CD4-positive, CD25-positive, alpha-beta regulatory T cell (primary cell): ENCODE measurements at regions not wholly inside any gene's neighbourhood (a gene's known extent, or its start where the extent isn't known, plus 50 kb on each side); places are given as distances from the start of the nearest gene placed in this dataset.
A peak's percentile ranks its signal among the peaks of the same experiment; 100 is the strongest.

Experiments used
- ATAC-seq, 2 donors: fragments of 150-1000 bp; cut with Tn5 transposase; one replicate each; pipeline ENCODE4 v1.10.0; 2021; ENCODE audit warnings: low read depth in 2 of 2, moderate number of reproducible peaks in 2 of 2, moderate library complexity in 1 of 2
- DNase-seq, 3 donors: peaks; one replicate each; pipeline versions ENCODE4 v3.0.0 to v3.0.0-alpha.2; 2012 to 2022; ENCODE audit warnings: mixed read lengths in 1 of 3
- H3K27ac ChIP-seq: one replicate; pipeline ENCODE4 v1.7.0; 2013; ENCODE audit warnings: mild to moderate bottlenecking, low read length; ENCODE audit not compliant: insufficient read depth, poor library complexity, severe bottlenecking
- H3K27me3 ChIP-seq: one replicate; pipeline ENCODE4 v1.7.0; 2013; ENCODE audit warnings: low read length; ENCODE audit not compliant: control insufficient read depth, insufficient read depth
- H3K36me3 ChIP-seq: one replicate; pipeline ENCODE4 v1.7.0; 2013; ENCODE audit warnings: mild to moderate bottlenecking, low read length, moderate library complexity; ENCODE audit not compliant: control insufficient read depth, insufficient read depth
- H3K4me1 ChIP-seq: 2 replicates; pipeline ENCODE4 v1.7.0; 2013; ENCODE audit warnings: mild to moderate bottlenecking, low read length; ENCODE audit not compliant: insufficient read depth, control insufficient read depth, poor library complexity, severe bottlenecking
- H3K4me3 ChIP-seq: one replicate; pipeline ENCODE4 v1.7.0; 2013; ENCODE audit warnings: low read depth, mild to moderate bottlenecking, low read length, moderate library complexity
- H3K9me3 ChIP-seq, 2 experiments: 1 replicate in 1 of 2; 2 replicates in 1 of 2; pipeline ENCODE4 v1.7.0; 2013; ENCODE audit warnings: low read length in 2 of 2, mild to moderate bottlenecking in 1 of 2, moderate library complexity in 1 of 2; ENCODE audit not compliant: control insufficient read depth in 2 of 2
- H3K27ac Mint-ChIP-seq, 3 donors: one replicate each; pipeline ENCODE4 v1.8.0; 2020 to 2022; ENCODE audit warnings: mild to moderate bottlenecking in 3 of 3, mixed read lengths in 3 of 3, moderate library complexity in 2 of 3
- H3K27me3 Mint-ChIP-seq: one replicate; pipeline ENCODE4 v1.8.0; 2022; ENCODE audit warnings: mild to moderate bottlenecking, mixed read lengths
- H3K36me3 Mint-ChIP-seq: one replicate; pipeline ENCODE4 v1.8.0; 2020; ENCODE audit warnings: mixed read lengths
- H3K4me1 Mint-ChIP-seq, 4 donors: one replicate each; pipeline ENCODE4 v1.8.0; 2020 to 2022; ENCODE audit warnings: mixed read lengths in 4 of 4, mild to moderate bottlenecking in 1 of 4
- H3K4me3 Mint-ChIP-seq, 4 donors: one replicate each; pipeline ENCODE4 v1.8.0; 2020 to 2022; ENCODE audit warnings: mild to moderate bottlenecking in 4 of 4, mixed read lengths in 4 of 4, moderate library complexity in 3 of 4
- H3K9me3 Mint-ChIP-seq, 7 donors: one replicate each; pipeline ENCODE4 v1.8.0; 2020 to 2022; ENCODE audit warnings: mixed read lengths in 7 of 7, mild to moderate bottlenecking in 3 of 7, moderate library complexity in 2 of 7

DNA sequence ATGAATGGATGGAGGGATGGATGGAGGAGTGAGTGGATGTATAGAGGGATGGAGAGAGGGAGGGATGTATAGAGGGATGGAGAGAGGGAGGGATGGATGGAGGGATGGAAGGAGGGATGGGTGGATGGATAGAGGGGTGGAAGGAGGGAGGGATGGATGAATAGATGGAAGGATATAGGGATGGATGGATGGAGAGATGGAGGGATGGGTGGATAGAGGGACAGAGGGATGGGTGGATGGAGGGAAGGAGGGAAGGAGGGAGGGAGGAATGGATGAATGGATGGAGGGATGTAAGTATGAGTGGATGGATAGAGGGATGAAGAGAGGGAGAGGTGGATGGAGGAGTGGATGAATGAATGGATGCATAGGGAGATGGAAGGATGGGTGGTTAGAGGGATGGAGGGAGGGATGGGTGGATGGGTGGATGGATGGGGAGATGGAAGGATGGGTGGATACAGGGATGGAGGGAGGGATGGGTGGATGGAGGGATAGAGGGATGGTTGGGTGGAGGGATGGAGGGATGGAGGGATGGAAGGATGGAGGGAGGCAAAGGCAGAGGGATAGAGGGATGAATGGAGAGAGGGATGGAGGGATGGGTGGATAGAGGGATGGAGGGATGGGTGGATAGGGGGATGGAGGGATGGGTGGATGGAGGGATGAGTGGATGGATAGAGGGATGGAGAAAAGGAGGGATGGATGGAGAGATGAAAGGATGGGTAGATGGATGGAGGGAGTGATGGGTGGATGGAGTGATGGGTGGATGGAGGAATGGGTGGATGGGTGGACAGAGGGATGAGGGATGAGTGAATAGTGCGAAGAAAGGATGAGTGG lies 313.8 kb downstream of the UACA start:
- Histone ChIP-seq H3K4me1 (peaks cover 28% of the 10 kb centered on the region), H3K27ac (no peak overlapping the region), H3K4me3 (no peak overlapping the region), H3K9me3 (no peaks in the 10 kb centered on the region), H3K27me3 (peaks cover 2% of the 10 kb centered on the region), H3K36me3 (no peaks in the 10 kb centered on the region)
- peaks cover 20% of the 10 kb centered on the region for H3K27me3 Mint-ChIP-seq
- peak overlapping the region in 1 of 3 donors; percentile 63 for H3K27ac Mint-ChIP-seq
- no peak overlapping the region for H3K4me3 Mint-ChIP-seq
- peaks cover 0 to 1% (median 0%) of the 10 kb centered on the region in 7 donors for H3K9me3 Mint-ChIP-seq
- H3K4me1 Mint-ChIP-seq, result peaks cover 0 to 50% (median 24%) of the 10 kb centered on the region in 4 donors
- ATAC-seq (no peak), DNase-seq (no peak)
- no peaks in the 10 kb centered on the region for H3K36me3 Mint-ChIP-seq

DNA sequence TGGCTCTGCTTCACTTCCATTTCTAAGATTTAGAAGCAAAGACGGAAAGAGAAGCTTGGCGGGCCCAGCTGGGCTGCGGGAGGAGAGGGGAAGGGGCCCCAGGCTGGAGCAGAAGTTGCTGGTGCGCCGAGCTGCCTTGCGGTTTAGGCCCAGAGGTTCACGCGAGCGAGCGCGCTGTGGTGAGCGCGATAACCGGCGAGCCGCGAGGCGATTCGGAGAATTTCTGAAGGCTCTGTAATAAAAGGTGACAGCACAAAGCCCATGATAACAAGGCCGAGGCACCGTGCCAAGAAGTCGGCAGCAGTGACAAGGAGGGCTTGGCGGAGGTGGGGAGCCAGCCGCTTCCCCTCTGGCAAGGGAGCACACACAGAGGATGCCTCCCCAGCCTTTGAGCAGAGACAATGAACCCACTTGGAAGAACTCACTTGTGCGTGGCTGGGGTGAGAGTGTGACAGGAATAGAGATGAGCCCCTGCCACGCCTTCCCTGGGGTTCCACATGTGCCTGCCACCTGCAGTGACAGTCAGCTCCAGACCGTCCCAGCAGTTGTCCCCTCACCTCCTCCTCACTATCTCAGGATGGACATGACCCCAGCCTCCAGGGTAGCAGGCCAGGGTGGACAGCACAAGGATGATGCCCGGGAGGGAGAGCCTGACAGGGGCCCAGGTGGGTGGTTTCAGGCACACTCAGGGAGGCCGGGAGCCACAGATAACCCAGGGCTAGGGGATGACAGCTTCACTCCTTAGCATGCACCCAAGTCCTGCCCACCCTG lies 315.2 kb downstream of the UACA start:
- Mint-ChIP-seq H3K4me1 (peaks cover 0 to 48% (median 21%) of the 10 kb centered on the region in 4 donors), H3K27me3 (peaks cover 25% of the 10 kb centered on the region), H3K36me3 (no peaks in the 10 kb centered on the region), H3K9me3 (peaks cover 0 to 1% (median 0%) of the 10 kb centered on the region in 7 donors), H3K27ac (peak overlapping the region; percentile 41 to 82 (median 69)), H3K4me3 (peak overlapping the region in 2 of 4 donors; percentile 59 to 69)
- ATAC-seq (peak; percentile 44 to 54), DNase-seq (peak in 2 of 3 donors; percentile 21 to 86)
- H3K27ac ChIP-seq, result no peak overlapping the region
- H3K4me1 ChIP-seq, result peaks cover 28% of the 10 kb centered on the region
- no peaks in the 10 kb centered on the region for H3K9me3 ChIP-seq
- no peak overlapping the region for H3K4me3 ChIP-seq
- peaks cover 2% of the 10 kb centered on the region for H3K27me3 ChIP-seq
- H3K36me3 ChIP-seq, result no peaks in the 10 kb centered on the region

DNA sequence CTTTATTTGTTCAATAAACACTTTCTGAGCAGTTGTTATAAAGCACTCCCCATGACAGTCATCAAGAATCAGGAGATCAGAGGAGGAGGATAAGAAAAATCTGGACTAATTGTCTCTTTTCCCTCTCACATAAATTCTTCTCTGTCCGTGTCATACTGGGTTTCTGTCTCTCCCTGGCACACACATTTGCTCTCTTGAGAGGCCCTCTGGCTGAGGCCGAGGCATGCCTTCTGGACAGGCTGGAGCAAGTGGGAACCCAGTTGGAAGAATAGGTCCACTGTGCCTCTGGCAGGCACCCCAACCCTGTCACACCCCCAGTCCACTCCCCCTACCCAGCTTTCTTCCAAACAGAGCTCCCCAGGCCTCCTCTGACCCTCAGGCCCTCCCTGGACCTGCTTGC lies 315.8 kb downstream of the UACA start:
- Mint-ChIP-seq H3K9me3 (peaks cover 0 to 1% (median 0%) of the 10 kb centered on the region in 7 donors), H3K4me1 (peaks cover 0 to 42% (median 19%) of the 10 kb centered on the region in 4 donors), H3K27ac (peak overlapping the region in 2 of 3 donors; percentile 41 to 69), H3K4me3 (peak overlapping the region in 3 of 4 donors; percentile 19 to 69 (median 48)), H3K27me3 (peaks cover 21% of the 10 kb centered on the region), H3K36me3 (no peaks in the 10 kb centered on the region)
- ATAC-seq (no peak), DNase-seq (peak in 1 of 3 donors; percentile 11)
- Histone ChIP-seq H3K4me1 (peaks cover 28% of the 10 kb centered on the region), H3K4me3 (no peak overlapping the region), H3K27me3 (peaks cover 2% of the 10 kb centered on the region), H3K36me3 (no peaks in the 10 kb centered on the region), H3K27ac (no peak overlapping the region), H3K9me3 (no peaks in the 10 kb centered on the region)

GRCh38 chr15:70447081-70447480 lies 316.3 kb downstream of the UACA start:
- H3K9me3 ChIP-seq, result no peaks in the 10 kb centered on the region
- H3K4me1 Mint-ChIP-seq, result peaks cover 0 to 38% (median 19%) of the 10 kb centered on the region in 4 donors
- peaks cover 0 to 1% (median 0%) of the 10 kb centered on the region in 7 donors for H3K9me3 Mint-ChIP-seq
- H3K36me3 Mint-ChIP-seq, result no peaks in the 10 kb centered on the region
- H3K36me3 ChIP-seq, result no peaks in the 10 kb centered on the region
- peak overlapping the region in 1 of 4 donors; percentile 48 for H3K4me3 Mint-ChIP-seq
- peaks cover 2% of the 10 kb centered on the region for H3K27me3 ChIP-seq
- peaks cover 25% of the 10 kb centered on the region for H3K27me3 Mint-ChIP-seq
- no peak overlapping the region for H3K4me3 ChIP-seq
- H3K4me1 ChIP-seq, result peaks cover 24% of the 10 kb centered on the region
- no peak for ATAC-seq
- H3K27ac Mint-ChIP-seq, result no peak overlapping the region
- H3K27ac ChIP-seq, result no peak overlapping the region
- no peak for DNase-seq

GRCh38 chr15:70443486-70444273 lies 319.7 kb downstream of the UACA start:
- Mint-ChIP-seq H3K36me3 (no peaks in the 10 kb centered on the region), H3K4me1 (peaks cover 0 to 19% (median 14%) of the 10 kb centered on the region in 4 donors), H3K27me3 (peaks cover 23% of the 10 kb centered on the region), H3K4me3 (no peak overlapping the region), H3K9me3 (peaks cover 0 to 1% (median 0%) of the 10 kb centered on the region in 7 donors), H3K27ac (no peak overlapping the region)
- DNase-seq (no peak), ATAC-seq (no peak)
- Histone ChIP-seq H3K9me3 (no peaks in the 10 kb centered on the region), H3K4me3 (no peak overlapping the region), H3K4me1 (peaks cover 10% of the 10 kb centered on the region), H3K36me3 (no peaks in the 10 kb centered on the region), H3K27me3 (peaks cover 2% of the 10 kb centered on the region), H3K27ac (no peak overlapping the region)

DNA sequence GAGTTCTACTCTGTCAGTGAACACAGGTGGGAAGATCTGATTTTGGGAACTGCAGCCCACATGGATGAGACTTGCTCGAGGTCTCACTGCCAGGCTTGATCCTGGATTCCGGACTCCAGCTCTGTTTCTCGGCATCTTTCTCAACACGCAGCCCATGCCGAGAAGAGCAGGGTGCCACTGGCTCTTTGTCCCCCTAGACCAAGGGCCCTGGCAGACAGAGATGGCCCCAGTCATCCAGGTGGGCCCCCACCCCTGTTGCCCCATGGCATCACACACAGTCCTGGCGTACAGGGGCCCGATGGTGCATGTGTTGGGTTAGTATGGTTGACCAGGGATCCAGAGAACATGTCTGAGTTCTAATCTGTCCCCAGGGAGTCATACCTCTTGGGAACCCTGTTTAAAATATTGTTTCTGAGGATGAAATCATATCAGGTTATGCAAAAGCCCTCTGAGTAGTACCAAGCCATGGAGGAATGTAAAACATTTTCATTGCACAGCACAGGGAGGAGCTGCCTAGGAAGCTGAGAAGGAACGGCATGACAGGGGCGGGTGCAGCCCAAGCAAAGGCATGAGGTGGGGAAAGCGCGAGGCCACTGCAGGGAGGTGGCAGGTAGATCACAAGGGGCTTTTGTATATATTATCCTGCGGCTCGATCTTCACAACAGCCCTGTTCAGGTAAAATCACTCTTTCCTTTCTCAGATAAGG lies 320.6 kb downstream of the UACA start:
- Histone ChIP-seq H3K27me3 (peaks cover 2% of the 10 kb centered on the region), H3K27ac (no peak overlapping the region), H3K4me1 (peaks cover 2% of the 10 kb centered on the region), H3K9me3 (no peaks in the 10 kb centered on the region), H3K4me3 (no peak overlapping the region), H3K36me3 (no peaks in the 10 kb centered on the region)
- ATAC-seq (no peak), DNase-seq (no peak)
- peaks cover 23% of the 10 kb centered on the region for H3K27me3 Mint-ChIP-seq
- peaks cover 0 to 1% (median 0%) of the 10 kb centered on the region in 7 donors for H3K9me3 Mint-ChIP-seq
- no peaks in the 10 kb centered on the region for H3K36me3 Mint-ChIP-seq
- H3K4me1 Mint-ChIP-seq, result peaks cover 0 to 13% (median 9%) of the 10 kb centered on the region in 4 donors
- H3K27ac Mint-ChIP-seq, result peak overlapping the region in 1 of 3 donors; percentile 91
- no peak overlapping the region for H3K4me3 Mint-ChIP-seq

DNA sequence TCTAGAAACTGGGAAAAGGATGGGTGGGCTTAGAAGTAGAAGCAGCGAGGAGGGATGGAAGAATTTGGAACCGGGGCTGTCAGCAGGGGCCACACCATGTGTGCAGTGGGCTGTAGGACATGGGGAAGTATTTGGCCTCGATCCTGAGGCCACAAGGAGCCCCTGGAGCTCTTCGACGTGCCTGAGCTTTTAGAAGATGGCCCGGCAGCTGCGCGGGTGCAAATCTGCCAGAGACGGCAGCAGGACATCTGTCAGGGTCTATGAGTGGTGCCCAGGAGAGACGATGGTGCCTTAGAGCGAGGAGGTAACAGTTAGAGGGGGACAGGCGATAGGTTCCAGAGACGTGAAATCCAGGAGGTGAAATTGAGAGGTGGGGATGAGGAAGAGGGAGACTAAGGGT lies 321.1 kb downstream of the UACA start:
- H3K4me3 ChIP-seq, result no peak overlapping the region
- Mint-ChIP-seq H3K4me3 (no peak overlapping the region), H3K27me3 (peaks cover 19% of the 10 kb centered on the region), H3K36me3 (no peaks in the 10 kb centered on the region), H3K27ac (peak overlapping the region in 1 of 3 donors; percentile 91), H3K4me1 (peaks cover 0 to 7% (median 5%) of the 10 kb centered on the region in 4 donors), H3K9me3 (peaks cover 0 to 1% (median 0%) of the 10 kb centered on the region in 7 donors)
- H3K27ac ChIP-seq, result no peak overlapping the region
- no peak for DNase-seq
- no peaks in the 10 kb centered on the region for H3K36me3 ChIP-seq
- H3K4me1 ChIP-seq, result no peaks in the 10 kb centered on the region
- ATAC-seq, result no peak
- H3K27me3 ChIP-seq, result peaks cover 2% of the 10 kb centered on the region
- H3K9me3 ChIP-seq, result no peaks in the 10 kb centered on the region
